ENCODE measurements at regions not wholly inside any gene's neighbourhood (a gene's known extent, or its start where the extent isn't known, plus 50 kb on each side); places are given as distances from the start of the nearest gene placed in this dataset.

DNA sequence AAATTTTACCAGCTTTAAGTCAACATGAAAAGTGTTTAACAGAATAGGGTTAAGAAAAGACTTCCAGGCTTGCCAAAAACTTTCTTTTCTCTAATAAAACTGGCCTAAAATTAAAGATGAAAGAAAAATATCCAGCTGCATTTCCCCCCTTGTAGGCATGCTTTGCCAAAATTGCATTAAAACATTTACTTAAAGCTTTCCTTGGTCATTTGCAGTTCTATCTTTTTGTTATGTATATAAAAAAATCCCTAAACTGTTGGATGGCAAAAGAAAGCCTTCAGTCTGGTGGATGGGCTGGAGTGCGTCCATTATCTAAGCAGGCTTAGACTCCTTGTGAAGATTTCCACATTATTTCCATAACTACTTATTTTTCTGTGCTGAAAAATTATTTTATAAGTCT, 105.4 kb upstream of the DSEL start:
- no peak for DNase-seq

DNA sequence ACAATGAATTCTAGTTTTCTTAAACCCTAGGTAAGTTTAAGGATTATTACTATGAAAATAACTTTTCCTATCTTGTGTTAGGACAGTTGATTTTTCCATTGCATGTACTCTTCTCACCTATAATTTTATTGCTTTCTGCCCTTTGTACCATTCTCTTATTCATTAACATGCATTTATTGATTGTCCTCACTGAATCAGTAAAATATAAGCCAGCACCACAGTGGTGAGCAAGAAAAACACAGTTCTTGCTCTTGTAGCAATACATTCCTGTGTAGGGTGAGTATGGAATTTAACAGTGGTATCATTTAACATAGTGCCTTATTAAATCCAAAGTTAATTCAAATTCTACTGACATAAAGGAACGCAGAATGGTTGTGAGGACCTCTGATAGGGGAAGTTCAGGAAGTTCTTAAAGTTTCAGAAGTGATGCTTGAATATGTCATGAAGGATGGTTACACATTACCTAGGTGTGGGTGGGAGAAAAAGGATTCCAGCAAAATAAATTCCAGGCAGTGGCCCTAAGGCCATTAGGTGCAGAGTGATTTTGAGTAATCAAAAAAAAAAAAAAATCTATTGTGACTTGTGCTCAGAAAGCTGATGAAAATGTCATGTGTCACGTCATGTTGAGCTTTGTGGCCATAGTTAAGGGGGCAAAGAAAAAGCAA, 104.7 kb upstream of the DSEL start:
- no peak for DNase-seq

DNA sequence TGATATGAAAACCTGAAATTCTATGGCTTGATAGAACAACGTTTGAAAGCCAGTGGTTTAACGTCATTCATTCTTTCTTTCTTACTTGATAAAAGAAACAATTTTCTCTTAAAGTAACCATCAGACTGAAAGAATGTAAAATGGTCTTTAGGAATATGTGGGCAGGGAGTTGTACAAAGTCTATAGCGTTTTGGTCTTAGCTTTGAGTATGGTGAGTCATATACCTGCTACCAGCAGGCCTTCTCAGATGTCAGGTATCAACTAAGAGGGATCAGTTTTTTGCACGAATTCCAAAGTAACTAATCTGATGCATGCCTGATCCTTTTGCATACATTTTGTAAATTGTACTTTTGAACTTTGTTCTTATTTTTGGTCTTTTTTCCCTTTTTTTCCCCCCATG, 101.5 kb upstream of the DSEL start:
- no peak for DNase-seq

DNA sequence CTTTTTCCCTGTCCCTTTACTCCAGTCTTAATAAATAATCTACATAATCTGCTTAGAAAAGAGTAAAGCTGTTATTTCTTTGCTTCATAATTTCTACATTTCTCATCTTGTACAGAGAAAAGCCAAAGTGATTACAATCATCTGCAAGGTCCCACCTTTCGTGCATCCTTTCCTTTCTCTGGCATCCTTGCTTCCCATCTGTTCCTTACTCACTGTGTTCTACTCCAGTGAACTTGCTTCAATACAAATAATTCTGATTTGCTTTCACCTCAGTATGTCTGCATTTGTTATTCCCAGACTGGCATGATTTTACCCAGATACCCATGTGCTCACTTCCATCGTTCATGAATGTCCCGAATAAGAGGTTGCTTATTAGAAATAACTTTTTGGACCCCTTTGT, 99.4 kb upstream of the DSEL start:
- DNase-seq, result no peak

DNA sequence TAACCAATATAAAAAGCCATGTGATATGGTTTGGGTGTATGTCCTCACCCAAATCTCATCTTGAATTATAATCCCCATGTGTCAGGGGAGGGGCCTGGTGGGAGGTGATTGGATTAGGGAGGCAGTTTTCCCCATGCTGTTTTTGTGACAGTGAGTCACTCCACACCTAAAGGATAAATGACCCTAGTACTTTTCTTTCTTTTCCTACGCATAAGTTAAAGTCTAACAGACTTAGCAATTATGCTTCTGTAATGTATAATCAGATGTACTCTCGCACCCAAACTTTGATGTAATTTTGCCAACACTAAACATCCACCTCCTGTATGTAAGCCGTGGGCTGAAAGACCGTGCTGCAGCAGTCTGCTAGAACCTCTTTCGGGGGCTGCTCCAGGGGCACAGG, 97.2 kb upstream of the DSEL start:
- DNase-seq, result no peak

DNA sequence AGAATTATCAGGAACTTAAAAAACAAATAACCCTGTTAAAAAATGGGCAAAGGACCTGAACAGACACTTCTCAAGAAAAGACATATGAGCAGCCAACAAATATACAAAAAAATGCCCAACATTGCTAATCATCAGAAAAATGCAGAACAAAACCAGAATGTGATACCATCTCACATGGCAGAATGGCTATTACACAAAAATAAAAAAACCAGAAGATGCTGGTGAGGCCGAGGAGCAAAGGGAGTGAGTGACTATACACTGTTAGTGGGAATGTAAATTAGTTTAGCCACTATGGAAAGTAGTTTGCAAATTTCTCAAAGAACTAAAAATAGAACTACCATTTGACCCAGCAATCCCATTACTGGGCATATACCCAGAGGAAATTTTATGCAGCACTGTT, 95.8 kb upstream of the DSEL start:
- DNase-seq, result no peak

DNA sequence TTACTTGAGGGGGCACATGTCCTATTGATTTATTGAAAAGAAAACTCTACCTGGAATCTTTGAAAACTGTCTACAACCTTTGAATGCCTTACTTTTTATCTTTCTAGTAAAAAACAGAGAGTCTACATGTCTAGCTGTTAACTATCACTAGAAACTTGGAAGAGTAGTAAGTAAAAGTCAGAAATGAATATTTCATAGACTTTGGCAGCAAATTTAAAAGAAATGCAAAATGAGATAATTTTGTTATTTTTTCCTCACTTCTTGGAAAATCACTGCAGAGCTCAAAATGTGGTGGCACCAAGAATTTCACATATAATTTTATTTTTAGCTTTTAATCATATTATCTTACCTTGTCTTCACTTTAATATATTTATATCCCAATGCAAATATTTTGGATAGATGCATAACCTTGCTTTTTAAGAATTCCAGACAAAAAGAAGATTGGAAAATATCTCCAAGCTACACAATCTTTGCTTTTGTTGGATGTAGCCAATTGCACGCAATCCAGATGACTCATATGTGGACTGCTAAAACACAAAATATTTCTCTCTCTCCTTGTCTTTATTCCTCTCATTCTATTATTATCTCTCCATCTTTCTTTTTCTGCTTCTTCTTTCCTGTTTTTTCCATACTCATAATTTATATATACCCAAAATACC, 92.2 kb upstream of the DSEL start:
- no peak for DNase-seq

DNA sequence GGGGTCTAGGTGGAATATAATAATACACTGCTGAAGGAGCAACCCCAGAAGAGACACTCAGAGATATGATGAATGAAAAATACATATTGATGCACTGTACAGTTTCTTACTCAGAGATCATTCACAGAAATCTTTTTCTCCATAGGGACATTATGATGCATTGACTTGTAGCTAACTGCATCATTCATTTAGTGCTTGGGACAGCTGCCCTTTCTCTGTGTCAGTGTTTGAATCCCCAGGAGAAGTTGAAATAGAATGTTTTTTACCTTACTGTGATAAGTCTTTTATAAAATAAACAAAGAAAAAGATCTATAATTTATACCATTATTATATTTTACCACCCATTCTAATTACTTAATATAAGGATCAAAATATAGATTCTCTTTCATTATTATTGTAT, 91.7 kb upstream of the DSEL start:
- DNase-seq, result no peak

DNA sequence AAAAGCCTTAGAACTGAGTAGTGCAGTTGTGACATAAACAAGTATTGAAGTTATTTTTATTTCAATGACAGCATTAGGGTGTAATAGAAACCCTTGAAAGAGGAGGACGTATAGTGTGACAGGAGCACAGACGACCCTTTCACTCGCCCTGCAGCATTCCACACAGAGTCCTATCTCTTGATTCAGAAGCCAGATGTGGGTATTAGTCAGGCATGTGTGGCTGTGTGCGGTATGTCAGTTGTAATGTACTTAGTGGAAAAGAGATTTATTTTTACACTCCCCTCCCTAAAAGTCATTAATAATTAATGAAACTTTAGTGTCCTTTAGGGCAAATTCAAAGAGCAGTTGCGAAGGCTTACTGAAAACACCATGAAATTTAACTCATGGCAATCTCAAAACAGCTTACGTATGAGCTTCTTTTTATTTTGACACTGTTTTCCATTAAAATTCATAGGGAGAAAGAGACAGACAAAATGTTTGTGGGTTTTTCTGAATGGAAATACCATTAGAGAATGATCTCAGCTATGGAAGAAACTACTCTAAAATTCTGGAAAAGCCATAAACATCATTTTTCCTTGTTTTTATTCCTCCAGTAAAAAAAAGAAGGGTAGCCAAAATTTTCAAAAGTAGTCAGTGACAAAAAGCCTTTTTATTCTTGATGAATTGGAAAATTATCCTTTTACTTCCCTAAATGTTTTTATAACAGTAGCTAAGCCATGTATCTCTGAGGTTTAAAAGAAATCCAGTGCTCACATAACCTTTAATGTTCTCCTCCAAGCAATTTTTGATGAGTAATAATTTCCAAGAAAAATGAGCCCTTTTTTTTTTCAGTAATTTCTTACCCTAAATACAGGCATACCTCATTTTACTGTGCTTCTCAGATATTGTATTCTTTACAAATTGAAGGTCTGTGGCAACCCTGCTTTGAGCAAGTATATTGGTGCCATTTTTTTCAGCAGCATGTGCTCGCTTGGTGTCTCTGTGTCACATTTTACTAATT, 84.0 kb upstream of the DSEL start:
- DNase-seq, result peak; percentile 39

DNA sequence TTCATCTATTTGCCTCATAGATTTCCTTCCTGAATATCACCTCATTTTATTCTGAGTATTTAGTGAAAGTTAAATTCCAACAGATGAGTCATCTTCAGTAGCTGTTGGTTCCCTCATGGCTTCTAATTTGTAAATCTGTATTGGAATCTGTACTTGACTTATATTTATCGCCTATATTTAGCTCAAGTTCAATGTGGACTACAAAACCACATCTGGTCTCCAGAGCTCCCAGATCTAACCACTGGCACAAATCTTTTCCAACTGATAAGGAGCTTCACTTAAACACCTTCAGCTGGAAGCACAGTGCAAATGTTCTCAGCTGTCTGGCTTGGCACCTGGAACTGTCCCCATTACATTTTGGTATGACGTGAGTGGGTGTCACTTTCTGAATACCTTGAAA, 82.8 kb upstream of the DSEL start:
- DNase-seq, result no peak

DNA sequence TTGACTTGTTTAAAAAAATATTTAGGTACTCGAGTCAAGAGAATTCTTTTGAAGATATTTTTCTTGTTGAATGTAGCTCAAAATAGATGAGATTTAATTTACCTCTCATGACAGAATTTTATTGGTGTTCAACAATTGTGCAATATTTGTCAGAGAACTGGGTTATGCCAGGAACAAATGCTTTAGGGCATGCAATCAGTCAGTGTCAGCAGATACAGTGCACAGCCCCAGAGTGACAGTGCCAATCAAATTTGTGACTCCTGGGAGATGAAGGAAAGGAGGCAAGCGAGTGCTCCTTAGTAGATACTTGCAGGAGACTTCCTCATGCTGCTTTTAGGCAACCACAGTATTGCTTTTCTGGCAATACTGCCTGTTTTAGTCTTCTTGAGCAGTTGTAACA, 81.2 kb upstream of the DSEL start:
- no peak for DNase-seq

DNA sequence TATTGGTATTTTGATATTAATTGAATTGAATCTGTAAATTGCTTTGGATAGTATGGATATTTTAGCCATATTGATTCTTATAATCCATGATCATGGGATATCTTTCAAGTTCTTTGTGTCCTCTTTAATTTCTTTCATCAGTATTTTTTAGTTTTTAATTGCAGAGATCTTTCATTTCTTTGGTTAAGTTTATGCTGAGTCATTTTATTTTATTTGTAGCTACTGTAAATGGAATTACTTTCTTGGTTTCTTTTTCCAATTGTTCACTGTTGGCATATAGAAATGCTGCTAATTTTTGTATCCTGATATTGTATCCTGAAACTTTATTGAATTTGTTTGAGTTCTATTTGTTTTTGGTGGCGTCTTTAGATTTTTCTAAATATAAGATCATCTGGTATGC, 79.5 kb upstream of the DSEL start:
- DNase-seq, result no peak

DNA sequence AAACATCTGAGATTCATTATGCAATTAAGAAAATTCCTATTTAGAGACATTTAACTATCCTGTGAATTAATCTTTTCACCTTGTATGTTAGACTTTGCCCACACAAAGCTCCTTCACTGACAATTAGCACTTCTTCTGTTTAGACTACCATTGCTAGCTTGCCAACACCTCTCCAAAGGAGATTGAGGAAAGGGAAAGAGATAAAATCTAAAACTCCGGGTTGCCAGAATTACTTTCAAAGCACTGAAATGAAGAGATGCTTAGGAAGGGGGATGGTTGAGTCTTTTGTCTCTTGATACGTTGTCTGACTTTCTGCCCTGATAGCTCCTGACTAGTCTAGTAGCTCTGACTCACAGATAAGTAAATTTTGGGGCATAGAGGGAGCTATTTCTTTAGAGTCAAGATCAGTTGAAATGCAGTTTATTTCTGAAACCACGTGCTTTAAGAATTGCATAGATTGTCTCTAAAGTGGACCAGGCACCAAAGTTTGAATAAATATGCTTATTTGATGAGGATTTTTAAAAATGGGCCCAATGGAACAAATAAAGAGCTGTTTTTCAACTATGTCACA, 74.1 kb upstream of the DSEL start:
- DNase-seq, result no peak

DNA sequence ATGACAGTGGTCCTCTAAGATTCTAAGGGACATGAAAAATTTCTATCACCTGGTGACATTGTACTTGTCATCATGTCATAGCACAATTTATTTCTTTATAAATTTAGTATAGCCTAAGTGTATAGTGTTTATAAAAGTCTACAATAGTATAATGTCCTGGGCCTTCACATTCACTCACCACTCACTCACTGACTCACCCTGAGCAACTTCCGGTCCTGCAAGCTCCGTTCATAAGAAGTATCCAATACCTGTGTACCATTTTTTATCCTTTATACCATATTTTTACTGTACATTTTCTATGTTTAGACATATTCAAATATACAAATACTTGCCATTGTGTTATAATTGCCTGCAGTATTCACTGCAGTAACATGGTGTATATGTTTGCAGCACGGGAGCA, 72.8 kb upstream of the DSEL start:
- no peak for DNase-seq

DNA sequence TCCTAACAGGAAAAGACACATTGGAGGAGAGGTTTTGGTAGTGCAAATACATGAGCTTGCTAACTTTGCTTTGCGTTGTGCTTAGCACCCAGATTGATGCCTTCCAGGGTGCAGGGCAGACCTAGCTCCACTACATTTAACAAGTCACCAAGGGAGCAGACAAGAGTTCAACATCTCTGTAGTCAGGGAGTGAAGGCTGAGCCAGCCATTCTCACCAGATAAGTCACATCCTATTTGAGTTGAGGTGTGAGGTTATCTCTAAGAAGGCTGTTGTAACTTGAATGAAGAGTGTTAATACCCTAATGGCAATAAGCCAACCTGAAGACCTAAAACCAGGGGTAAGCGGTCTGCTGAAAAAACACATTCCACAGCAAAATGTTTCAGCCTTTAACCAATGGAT, 69.6 kb upstream of the DSEL start:
- no peak for DNase-seq

DNA sequence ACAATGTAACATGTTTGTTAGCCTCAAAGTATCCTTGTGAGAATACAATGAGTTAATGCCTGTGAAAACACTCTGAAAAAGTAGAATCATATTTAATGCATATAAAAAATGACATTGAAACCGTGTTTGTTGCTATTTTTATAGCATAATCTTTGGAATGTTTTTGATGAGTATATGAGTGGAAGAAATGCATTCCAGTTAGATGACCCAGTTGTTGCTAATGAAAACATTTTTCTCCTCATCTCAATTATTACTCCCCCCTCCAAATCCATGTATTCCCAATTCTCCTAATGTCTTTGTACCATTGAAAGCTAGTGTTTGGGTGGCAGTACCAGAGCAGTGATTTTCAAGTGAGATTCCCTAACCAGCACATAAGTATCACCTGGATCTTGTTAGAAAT, 67.1 kb upstream of the DSEL start:
- no peak for DNase-seq

DNA sequence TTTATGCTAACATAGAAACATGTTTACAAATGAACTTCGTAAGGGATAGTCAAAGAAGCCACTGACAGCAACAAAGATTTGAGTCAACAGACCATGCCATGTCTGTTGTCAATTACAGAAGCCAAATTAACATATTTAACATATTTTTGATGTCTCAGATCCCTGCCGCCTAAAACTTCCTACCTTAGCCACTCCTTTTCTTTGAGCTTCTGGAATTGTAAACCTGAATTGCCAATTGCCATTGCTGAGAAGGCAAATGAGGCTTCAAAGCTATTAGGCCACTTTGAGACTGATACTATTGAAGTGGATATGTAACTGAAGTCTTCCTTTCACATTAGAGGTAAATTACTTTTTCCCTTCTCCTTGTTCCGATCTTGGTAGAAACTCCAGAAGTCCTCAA, 66.0 kb upstream of the DSEL start:
- DNase-seq, result no peak

DNA sequence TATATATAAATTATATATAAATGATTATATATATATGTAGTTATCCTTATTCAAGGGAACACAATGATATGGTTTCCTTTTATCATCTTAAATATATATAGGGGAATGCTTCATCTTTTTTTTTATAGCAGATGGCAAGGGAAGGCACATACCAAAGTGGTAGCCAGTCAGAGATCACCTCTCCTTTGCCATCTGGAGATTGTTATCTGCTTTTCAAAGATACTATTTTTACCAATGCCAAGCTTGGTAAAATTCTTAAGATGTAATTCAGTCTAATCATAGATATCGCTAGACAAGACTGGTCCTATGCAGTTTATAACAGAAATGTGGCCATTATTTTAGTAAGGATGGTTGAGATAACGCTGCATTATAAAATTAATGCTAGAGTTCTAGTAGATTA, 64.7 kb upstream of the DSEL start:
- no peak for DNase-seq

DNA sequence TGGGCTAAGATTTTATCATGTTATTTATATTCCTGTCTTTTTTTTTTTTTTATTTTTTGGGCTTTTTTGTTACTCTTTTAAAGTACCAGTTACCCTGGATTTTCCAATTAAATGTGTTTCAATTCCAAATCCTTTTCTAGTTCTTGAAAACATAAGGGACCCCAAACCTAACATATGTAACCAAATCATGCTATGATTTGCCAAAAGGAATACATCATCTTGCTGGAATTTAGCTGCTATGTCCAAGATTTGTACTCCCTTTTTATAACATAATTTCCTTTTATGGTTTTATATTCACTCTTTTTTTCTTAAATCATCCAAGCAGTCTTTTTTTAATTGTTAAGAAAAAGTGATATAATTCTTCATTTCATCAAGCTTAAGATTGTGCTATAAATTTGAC, 60.9 kb upstream of the DSEL start:
- DNase-seq, result no peak

DNA sequence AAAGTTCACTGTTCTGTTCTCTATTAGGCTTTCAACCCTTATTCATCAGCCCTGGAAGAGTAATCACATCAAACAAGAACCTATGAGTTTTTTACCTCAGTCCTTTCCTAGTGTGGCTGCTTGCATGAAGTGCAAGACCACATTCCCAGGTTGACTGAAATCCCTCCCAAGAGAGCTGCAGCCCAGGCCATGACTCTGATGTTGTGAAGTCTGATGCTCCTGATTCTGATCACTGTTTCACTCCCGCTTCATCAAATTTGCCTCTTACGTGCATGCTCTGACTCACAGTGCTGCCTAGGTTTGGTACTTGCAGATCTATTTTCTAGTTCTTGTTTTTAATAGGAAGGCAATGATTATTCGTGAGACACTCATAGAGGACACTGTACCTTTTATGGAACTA, 58.2 kb upstream of the DSEL start:
- no peak for DNase-seq

DNA sequence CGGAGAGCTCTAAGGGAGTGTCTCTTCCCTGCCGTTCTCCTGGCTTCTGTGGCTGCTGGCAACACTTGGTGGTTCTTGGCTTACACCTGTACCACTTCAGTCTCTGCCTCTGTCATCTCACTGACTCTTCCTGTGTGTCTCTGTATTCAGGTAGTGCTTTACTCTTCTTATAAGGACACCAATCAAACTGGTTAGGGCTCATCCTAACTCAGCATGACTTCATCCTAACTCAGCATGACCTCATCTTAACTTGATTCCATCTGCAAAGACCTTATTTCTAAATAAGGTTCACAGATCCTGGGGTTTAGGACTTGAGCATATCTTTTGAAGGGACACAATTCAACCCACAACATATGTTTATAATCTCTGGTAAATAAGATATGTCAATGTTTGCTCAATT, 51.6 kb upstream of the DSEL start:
- no peak for DNase-seq

Data from left hindlimb (tissue), 1 donor.